Liver (tissue), 8 donors: ENCODE measurements at regions not wholly inside any gene's neighbourhood (a gene's known extent, or its start where the extent isn't known, plus 50 kb on each side); places are given as distances from the start of the nearest gene placed in this dataset.

Experiments used
- DNase-seq: peaks from one replicate; pipeline ENCODE4 v3.0.0-alpha.2; 2017; ENCODE audit warnings: low spot score
- H3K27ac ChIP-seq, 2 donors: one replicate each; pipeline ENCODE4 v1.7.0; 2013; ENCODE audit warnings: inconsistent platforms in 2 of 2, low read length in 2 of 2, control low read depth in 1 of 2, low read depth in 1 of 2, mild to moderate bottlenecking in 1 of 2
- H3K27me3 ChIP-seq, 4 donors: one replicate each; pipeline versions ENCODE4 v1.6.1 to v1.7.0; 2013; ENCODE audit warnings: low read length in 3 of 4, inconsistent platforms in 1 of 4, mild to moderate bottlenecking in 1 of 4, moderate library complexity in 1 of 4; ENCODE audit not compliant: control insufficient read depth in 4 of 4, insufficient read depth in 4 of 4
- H3K36me3 ChIP-seq, 4 donors: one replicate each; pipeline versions ENCODE4 v1.6.1 to v1.7.0; 2013; ENCODE audit warnings: low read length in 3 of 4, mild to moderate bottlenecking in 3 of 4, low read depth in 1 of 4, moderate library complexity in 1 of 4; ENCODE audit not compliant: control insufficient read depth in 4 of 4, insufficient read depth in 3 of 4
- H3K4me1 ChIP-seq, 4 donors: one replicate each; pipeline versions ENCODE4 v1.6.1 to v1.7.0; 2013; ENCODE audit warnings: low read length in 3 of 4, mild to moderate bottlenecking in 3 of 4, moderate library complexity in 1 of 4; ENCODE audit not compliant: control insufficient read depth in 4 of 4, insufficient read depth in 4 of 4
- H3K4me3 ChIP-seq, 3 donors: one replicate each; pipeline versions ENCODE4 v1.6.1 to v1.7.0; 2013; ENCODE audit warnings: low read length in 3 of 3, control low read depth in 1 of 3, low read depth in 1 of 3, mild to moderate bottlenecking in 1 of 3
- H3K9ac ChIP-seq, 2 donors: one replicate each; pipeline ENCODE4 v1.7.0; 2013; ENCODE audit warnings: low read length in 2 of 2, mild to moderate bottlenecking in 2 of 2, moderate library complexity in 2 of 2, control low read depth in 1 of 2, low read depth in 1 of 2
- H3K9me3 ChIP-seq, 4 donors: one replicate each; pipeline versions ENCODE4 v1.6.1 to v1.7.0; 2013; ENCODE audit warnings: low read length in 3 of 4; ENCODE audit not compliant: control insufficient read depth in 4 of 4
- CTCF ChIP-seq: fragments of 150-350 bp; IDR thresholded peaks from 2 replicates; pipeline ENCODE4 v1.5.1; 2017; ENCODE audit warnings: improper control_type of control experiment, low read depth, low read length; ENCODE audit not compliant: missing input control
- EGR1 ChIP-seq, 2 donors: IDR thresholded peaks; 2 replicates each; pipeline ENCODE4 v1.6.1; 2016 to 2018; ENCODE audit warnings: antibody characterized with exemption in 2 of 2, low read depth in 2 of 2
- FOXA1 ChIP-seq: IDR thresholded peaks from 2 replicates; pipeline ENCODE4 v1.6.1; 2016; ENCODE audit warnings: antibody characterized with exemption
- FOXA2 ChIP-seq: IDR thresholded peaks from 2 replicates; pipeline ENCODE4 v1.6.1; 2016; ENCODE audit warnings: antibody characterized with exemption
- GABPA ChIP-seq, 2 donors: IDR thresholded peaks in 1 of 2; conservative IDR thresholded peaks in 1 of 2; 2 replicates each; pipeline ENCODE4 v1.6.1; 2016; ENCODE audit warnings: antibody characterized with exemption in 2 of 2, mild to moderate bottlenecking in 1 of 2, moderate library complexity in 1 of 2
- HNF4A ChIP-seq, 2 donors: conservative IDR thresholded peaks; 2 replicates each; pipeline ENCODE4 v1.6.1; 2016; ENCODE audit warnings: antibody characterized with exemption in 2 of 2, mild to moderate bottlenecking in 2 of 2
- HNF4G ChIP-seq: IDR thresholded peaks from 2 replicates; pipeline ENCODE4 v1.6.1; 2016; ENCODE audit warnings: antibody characterized with exemption
- JUND ChIP-seq, 2 donors: IDR thresholded peaks; 2 replicates each; pipeline ENCODE4 v1.6.1; 2016; ENCODE audit warnings: antibody characterized with exemption in 2 of 2
- NR2F2 ChIP-seq: IDR thresholded peaks from 2 replicates; pipeline ENCODE4 v1.6.1; 2016; ENCODE audit warnings: antibody characterized with exemption
- RAD21 ChIP-seq, 2 donors: IDR thresholded peaks; 2 replicates each; pipeline ENCODE4 v1.6.1; 2016; ENCODE audit warnings: antibody characterized with exemption in 2 of 2, mild to moderate bottlenecking in 2 of 2
- RXRA ChIP-seq, 2 donors: IDR thresholded peaks; 2 replicates each; pipeline ENCODE4 v1.6.1; 2017 to 2018; ENCODE audit warnings: antibody characterized with exemption in 2 of 2, mild to moderate bottlenecking in 1 of 2
- SP1 ChIP-seq: IDR thresholded peaks from 2 replicates; pipeline ENCODE4 v1.6.1; 2018; ENCODE audit warnings: antibody characterized with exemption, mild to moderate bottlenecking
- TAF1 ChIP-seq: conservative IDR thresholded peaks from 2 replicates; pipeline ENCODE4 v1.6.1; 2016; ENCODE audit warnings: antibody characterized with exemption, mild to moderate bottlenecking
- YY1 ChIP-seq: IDR thresholded peaks from 2 replicates; pipeline ENCODE4 v1.6.1; 2016; ENCODE audit warnings: antibody characterized with exemption, mild to moderate bottlenecking
- ZBTB33 ChIP-seq: IDR thresholded peaks from 2 replicates; pipeline ENCODE4 v1.6.1; 2016; ENCODE audit warnings: antibody characterized with exemption
- WGBS: extraction: QIAGEN DNeasy Blood & Tissue Kit; methylation state at CpG from one replicate; pipeline ENCODE4 v1.1.7; 2013; 5-methylcytosine and 5-hydroxymethylcytosine counted together
- TF ChIP-seq, protein P1 (sequence below): IDR thresholded peaks from 2 replicates; pipeline ENCODE4 v1.6.1; 2016; ENCODE audit warnings: antibody characterized with exemption
- TF ChIP-seq, protein P2 (sequence below): IDR thresholded peaks from 2 replicates; pipeline ENCODE4 v1.6.1; 2016; ENCODE audit warnings: antibody characterized with exemption, mild to moderate bottlenecking
- TF ChIP-seq, protein P3 (sequence below): IDR thresholded peaks from 2 replicates; pipeline ENCODE4 v1.6.1; 2016; ENCODE audit warnings: antibody characterized with exemption
- donor health status: healthy.
- donor health status: healthy.
- donor health status: healthy.
- donor health status: healthy.
- donor health status: healthy.

DNA sequence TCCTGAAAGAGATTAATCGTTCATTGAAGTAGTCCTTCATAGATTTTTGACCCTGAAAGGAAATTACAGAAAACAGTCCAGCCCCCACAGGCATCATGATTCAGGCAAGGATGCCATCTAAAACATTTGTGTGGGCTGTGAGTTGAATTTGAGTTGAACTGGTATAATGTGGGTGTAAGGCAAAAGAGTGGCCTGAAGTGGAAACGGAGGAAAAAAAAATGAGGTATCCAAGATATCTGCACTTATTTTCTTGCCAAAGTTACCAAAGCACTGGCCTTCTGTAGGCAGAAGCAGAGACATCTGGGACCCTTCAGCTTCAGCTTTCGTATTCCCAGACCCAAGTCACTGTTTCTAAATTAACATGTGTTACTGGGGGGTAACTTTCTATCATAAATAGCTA is 105.1 kb upstream of the DIO2 start:
- Histone ChIP-seq H3K9me3 (no peaks in the 10 kb centered on the region), H3K4me1 (no peaks in the 10 kb centered on the region), H3K27me3 (no peaks in the 10 kb centered on the region), H3K27ac (no peak overlapping the region), H3K9ac (no peak overlapping the region), H3K4me3 (no peak overlapping the region), H3K36me3 (no peaks in the 10 kb centered on the region)
- DNase-seq: no peak
- TF ChIP-seq GABPA (IDR thresholded peaks at IDR 0.05 in 1 of 2, conservative IDR thresholded peaks at IDR 0.05 in 1 of 2) (no peak), YY1 (no peak), FOXA2 (no peak), FOXA1 (no peak), SP1 (no peak), RXRA (IDR thresholded peaks at IDR 0.05) (no peak), CTCF (no peak), RAD21 (IDR thresholded peaks at IDR 0.05) (no peak), NR2F2 (no peak), JUND (IDR thresholded peaks at IDR 0.05) (no peak), TAF1 (no peak), HNF4A (conservative IDR thresholded peaks at IDR 0.05) (no peak), ZBTB33 (no peak), EGR1 (IDR thresholded peaks at IDR 0.05; ENCODE audit: low read depth in 2 of 2) (no peak)
- TF ChIP-seq, protein P1, sequence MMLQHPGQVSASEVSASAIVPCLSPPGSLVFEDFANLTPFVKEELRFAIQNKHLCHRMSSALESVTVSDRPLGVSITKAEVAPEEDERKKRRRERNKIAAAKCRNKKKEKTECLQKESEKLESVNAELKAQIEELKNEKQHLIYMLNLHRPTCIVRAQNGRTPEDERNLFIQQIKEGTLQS: no peak
- TF ChIP-seq, protein P2, sequence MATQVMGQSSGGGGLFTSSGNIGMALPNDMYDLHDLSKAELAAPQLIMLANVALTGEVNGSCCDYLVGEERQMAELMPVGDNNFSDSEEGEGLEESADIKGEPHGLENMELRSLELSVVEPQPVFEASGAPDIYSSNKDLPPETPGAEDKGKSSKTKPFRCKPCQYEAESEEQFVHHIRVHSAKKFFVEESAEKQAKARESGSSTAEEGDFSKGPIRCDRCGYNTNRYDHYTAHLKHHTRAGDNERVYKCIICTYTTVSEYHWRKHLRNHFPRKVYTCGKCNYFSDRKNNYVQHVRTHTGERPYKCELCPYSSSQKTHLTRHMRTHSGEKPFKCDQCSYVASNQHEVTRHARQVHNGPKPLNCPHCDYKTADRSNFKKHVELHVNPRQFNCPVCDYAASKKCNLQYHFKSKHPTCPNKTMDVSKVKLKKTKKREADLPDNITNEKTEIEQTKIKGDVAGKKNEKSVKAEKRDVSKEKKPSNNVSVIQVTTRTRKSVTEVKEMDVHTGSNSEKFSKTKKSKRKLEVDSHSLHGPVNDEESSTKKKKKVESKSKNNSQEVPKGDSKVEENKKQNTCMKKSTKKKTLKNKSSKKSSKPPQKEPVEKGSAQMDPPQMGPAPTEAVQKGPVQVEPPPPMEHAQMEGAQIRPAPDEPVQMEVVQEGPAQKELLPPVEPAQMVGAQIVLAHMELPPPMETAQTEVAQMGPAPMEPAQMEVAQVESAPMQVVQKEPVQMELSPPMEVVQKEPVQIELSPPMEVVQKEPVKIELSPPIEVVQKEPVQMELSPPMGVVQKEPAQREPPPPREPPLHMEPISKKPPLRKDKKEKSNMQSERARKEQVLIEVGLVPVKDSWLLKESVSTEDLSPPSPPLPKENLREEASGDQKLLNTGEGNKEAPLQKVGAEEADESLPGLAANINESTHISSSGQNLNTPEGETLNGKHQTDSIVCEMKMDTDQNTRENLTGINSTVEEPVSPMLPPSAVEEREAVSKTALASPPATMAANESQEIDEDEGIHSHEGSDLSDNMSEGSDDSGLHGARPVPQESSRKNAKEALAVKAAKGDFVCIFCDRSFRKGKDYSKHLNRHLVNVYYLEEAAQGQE: no peak
- TF ChIP-seq, protein P3, sequence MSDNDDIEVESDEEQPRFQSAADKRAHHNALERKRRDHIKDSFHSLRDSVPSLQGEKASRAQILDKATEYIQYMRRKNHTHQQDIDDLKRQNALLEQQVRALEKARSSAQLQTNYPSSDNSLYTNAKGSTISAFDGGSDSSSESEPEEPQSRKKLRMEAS: no peak
- 53% methylated on average over 3 of the region's 3 CpGs for whole genome bisulfite sequencing

GRCh38 chr14:80315681-80316080 is 104.4 kb upstream of the DIO2 start:
- Histone ChIP-seq H3K4me3 (no peak overlapping the region), H3K36me3 (no peaks in the 10 kb centered on the region), H3K9ac (no peak overlapping the region), H3K27ac (no peak overlapping the region), H3K9me3 (no peaks in the 10 kb centered on the region), H3K27me3 (no peaks in the 10 kb centered on the region), H3K4me1 (no peaks in the 10 kb centered on the region)
- WGBS: 74% methylated on average over 1 of the region's 1 CpG
- no peak for DNase-seq
- TF ChIP-seq, protein P1: no peak
- TF ChIP-seq HNF4G: no peak
- TF ChIP-seq FOXA2: no peak
- no peak for TF ChIP-seq SP1
- TF ChIP-seq GABPA (IDR thresholded peaks at IDR 0.05 in 1 of 2, conservative IDR thresholded peaks at IDR 0.05 in 1 of 2): no peak
- no peak for TF ChIP-seq JUND (IDR thresholded peaks at IDR 0.05)
- TF ChIP-seq EGR1 (IDR thresholded peaks at IDR 0.05; ENCODE audit: low read depth in 2 of 2): no peak
- no peak for TF ChIP-seq NR2F2
- TF ChIP-seq HNF4A (conservative IDR thresholded peaks at IDR 0.05): no peak
- TF ChIP-seq, protein P2: no peak
- no peak for TF ChIP-seq RXRA (IDR thresholded peaks at IDR 0.05)
